ENCODE measurements at regions not wholly inside any gene's neighbourhood (a gene's known extent, or its start where the extent isn't known, plus 50 kb on each side); places are given as distances from the start of the nearest gene placed in this dataset.

DNA sequence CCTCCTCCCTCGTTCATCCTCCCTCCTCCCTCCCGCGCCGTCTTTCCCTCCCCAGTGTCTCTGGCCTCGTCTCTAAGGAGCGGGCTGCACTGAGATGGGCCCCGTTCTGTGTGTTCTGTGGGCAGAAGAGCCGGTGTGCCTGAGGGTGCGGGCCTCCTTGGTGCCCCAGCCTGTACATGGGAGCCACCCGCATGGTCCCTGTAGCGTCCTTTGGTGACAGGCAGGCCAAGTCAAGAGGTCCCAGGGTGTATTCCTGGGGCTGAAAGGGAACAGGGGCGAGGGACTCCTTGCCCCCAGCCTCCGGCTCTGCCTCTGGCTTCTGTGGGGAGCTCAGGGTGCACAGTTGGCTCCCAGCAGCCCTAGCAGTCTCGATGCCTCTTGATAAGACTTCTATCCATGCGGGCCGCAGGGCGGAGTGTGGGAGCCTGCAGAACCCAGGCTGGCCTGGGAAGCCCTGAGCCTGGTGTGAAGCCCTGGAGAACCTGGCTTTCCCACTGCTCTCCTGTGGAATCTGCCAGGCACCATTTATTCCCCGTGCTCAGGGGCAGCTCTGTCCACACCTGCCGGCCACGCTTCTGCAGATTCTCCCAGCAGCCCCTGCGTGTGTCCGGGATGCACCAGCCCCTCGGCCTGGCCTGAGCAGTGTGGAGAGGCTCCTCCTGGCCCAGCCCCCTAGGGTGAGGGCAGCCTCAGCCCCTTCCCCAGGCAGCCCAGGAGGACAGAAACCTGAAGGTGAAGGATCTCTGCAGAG, 181.3 kb downstream of the KIF26A start:
- DNase-seq (ENCODE audit: low read depth): no peak

DNA sequence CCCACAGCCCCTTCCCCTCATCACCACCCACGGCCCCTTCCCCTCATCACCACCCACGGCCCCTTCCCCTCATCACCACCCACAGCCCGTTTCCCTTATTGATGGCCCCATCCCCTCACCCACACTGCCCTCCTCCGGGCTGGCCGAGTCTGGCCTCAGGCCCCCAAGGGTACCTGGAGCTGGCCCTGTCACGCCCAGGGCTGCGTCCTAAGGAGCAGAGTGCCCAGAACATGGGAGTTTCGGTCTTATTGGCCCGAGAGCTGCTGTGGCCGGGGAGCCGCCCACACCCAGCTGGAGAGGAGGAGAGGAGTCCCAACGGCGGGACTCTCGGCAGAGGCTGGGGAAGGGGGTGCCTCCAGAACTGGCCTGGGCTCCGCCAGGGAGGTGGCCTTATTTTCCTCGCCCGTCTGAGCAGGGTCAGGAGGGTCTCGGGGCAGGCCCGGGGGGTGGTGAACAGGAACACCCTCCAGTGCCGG, 182.3 kb downstream of the KIF26A start:
- no peak for DNase-seq (ENCODE audit: low read depth)

DNA sequence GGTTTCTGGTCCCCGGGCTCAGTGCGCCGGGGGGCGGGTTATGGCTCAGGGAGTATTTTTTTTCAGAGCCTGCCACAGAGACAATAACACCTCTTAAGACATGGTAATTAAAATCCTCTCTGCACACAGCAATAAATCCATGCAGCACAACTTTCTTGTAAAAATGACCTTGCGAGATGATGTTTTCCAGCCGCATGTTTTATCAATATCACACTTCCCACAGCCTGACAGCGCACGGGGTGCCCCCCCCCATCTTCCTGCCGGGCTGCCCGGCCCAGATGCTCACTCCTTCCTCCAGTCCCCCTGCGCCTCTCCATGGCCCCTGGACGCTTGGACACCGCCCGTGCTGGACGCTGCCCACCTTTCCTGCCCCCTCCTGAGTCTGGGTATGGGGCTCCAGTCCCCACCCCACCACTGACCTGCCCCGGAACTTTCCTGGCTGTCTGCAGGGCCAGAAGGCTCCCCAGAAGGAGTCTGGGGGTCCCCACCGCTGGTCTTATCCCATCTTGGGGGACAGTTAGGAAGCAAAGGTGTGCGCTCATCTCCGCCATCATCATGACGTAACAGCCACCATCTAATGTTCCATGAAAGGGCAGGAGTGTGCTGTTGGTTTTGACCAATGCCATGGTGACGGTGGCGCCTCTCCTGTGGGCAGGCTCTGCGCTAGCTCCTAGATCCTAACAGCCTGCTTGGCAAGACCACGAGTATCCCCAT, 182.9 kb downstream of the KIF26A start:
- no peak for DNase-seq (ENCODE audit: low read depth)

DNA sequence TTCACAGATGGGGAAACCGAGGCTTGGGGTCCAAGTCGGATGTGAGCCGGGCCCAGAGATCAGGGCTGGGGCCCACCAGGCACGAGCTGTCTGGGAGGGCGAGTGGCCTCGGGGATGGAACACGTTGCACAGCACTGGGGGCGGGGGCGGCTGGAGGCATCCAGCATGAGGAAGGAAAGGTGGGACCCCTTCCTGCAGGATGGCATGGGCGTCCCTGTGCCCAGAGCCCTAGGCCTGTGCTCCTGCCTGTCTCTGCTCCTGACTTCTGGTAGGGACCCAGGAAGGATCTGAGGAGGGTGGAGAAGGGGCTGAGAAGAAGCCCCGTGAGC, 183.4 kb downstream of the KIF26A start:
- no peak for DNase-seq (ENCODE audit: low read depth)

GRCh38 chr14:104322531-104323366, 184.4 kb downstream of the KIF26A start:
- no peak for DNase-seq (ENCODE audit: low read depth)

DNA sequence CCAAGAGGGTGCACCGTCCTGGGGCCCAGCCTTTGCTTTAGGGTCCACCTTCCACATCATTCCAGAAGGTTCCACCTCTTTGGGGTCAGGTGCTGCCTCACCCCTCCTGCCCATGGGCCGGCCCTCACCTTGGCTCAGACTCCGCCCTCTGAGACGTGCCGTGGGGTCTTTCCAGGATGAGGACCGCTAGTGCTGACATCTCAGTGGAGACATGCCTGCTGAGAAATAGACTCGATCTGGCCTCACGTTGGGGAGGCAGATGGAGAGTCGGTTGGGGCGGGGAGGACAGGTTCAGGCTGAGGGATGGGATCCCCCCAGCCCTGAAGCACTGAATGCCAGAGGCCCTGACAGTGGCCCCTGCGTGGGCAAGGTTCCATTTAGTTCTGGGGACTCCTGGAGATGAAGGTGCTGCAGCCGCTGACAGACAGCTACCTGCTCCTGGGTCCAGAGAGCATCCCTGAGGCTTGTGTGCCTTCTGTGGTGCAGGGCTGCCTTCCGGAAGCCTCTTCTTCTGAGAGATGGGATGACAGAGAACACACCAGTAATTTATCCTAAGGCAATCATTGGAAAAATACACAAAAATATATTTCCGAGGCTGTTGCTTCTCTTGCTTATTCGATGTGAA, 185.3 kb downstream of the KIF26A start:
- DNase-seq (ENCODE audit: low read depth): no peak

DNA sequence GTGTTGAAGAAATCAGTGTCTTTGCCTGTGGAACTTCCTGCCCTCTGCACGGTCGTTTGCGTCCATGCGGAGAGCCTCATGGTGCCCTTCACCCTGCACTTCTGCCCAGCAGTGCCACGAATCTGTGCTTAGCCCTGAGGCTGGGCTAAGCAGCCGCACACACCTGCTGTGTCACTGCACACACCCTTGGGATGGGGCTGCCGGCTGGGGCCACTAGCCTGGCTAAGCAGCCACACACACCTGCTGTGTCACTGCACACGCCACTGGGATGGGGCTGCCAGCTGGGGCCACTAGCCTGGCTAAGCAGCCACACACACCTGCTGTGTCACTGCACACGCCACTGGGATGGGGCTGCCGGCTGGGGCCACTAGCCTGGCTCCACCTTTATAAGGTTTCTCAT, 188.5 kb downstream of the KIF26A start:
- no peak for DNase-seq (ENCODE audit: low read depth)

DNA sequence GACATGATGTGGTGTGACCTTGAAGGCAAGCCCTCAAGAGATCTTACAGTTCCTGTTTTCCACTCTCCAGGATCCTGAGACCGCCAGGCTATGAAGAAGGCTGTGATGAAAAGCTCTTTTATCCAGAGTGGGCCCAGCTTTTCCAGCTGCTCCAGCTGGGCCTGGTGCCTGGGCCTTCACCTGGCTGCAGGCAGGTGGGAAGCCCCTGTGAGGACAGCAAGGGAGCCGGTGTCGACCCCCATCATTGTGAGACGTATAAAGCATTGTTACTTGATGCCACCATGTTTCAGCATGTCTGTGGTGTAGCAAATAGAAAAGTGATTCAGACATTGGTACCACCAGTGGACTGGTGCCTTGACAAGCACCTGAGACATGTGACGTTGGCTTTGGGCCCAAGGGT, 190.2 kb downstream of the KIF26A start:
- DNase-seq (ENCODE audit: low read depth): no peak

- no peak for DNase-seq (ENCODE audit: low read depth)
Measured at GRCh38 chr14:104329793-104330192, 191.4 kb downstream of the KIF26A start.

- DNase-seq (ENCODE audit: low read depth): no peak
Measured at GRCh38 chr14:104331871-104332605, 193.7 kb downstream of the KIF26A start.

- DNase-seq (ENCODE audit: low read depth): no peak
Measured at GRCh38 chr14:104332634-104333270, 194.4 kb downstream of the KIF26A start.

GRCh38 chr14:104333646-104334423, 195.4 kb downstream of the KIF26A start:
- DNase-seq (ENCODE audit: low read depth): no peak

DNA sequence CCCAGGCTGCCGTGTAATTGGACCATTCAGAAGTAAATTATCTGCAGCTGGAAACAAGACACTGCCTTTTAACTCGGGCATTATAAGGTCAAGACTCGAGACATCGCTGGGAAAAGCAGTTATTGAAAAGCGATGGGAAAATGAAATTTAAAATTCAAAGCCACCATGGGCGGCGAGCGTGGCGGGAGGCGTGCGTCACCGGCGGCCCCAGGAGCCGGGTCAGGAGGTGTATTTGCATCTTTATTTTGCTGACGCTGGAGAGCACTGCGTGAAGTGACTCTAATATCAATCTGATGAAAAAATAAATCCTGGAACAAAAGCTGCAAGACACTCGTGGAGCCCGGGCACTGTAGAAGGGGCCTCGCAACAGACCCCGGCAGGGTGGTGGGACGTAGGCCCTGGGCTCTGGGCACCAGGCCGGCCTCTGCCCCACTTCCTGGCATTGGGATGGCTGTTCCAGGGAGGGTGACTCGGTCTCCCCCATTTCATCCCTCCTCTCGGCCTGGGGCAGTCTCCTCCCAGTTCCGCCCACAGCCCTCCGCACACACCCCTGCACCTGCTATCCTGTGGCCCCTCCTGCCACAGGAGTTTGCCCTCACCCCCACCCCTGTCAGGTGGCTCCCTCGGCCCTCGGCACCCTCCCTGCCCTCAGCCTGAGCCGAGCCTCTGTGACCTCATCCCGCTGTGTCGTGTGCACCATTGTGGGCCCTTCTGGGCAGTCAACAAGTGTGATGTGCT, 196.2 kb downstream of the KIF26A start:
- no peak for DNase-seq (ENCODE audit: low read depth)

- DNase-seq (ENCODE audit: low read depth): no peak
Measured at GRCh38 chr14:104335176-104335575, 196.8 kb downstream of the KIF26A start.

DNA sequence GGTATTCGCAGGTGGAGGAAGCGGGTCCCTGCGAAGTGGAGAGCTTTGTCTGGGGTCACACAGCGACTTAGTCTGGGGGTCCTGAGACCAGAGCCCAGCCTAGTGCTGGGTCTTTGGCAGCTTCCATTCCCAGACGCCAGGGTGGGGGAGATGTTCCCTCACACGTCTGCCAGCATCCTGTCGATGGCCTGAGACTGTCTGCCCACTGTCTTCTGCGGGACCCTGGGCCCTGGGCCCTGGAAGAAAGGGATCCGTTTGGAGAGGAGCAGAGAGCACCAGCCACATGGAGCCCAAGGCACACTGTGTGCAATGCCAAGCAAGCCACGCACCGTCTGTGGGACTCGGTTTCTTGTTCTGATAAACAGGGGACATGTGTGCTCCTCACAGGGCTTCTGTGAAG, 197.2 kb downstream of the KIF26A start:
- no peak for DNase-seq (ENCODE audit: low read depth)

- DNase-seq (ENCODE audit: low read depth): no peak
Measured at GRCh38 chr14:104337351-104337750, 199.0 kb downstream of the KIF26A start.

DNA sequence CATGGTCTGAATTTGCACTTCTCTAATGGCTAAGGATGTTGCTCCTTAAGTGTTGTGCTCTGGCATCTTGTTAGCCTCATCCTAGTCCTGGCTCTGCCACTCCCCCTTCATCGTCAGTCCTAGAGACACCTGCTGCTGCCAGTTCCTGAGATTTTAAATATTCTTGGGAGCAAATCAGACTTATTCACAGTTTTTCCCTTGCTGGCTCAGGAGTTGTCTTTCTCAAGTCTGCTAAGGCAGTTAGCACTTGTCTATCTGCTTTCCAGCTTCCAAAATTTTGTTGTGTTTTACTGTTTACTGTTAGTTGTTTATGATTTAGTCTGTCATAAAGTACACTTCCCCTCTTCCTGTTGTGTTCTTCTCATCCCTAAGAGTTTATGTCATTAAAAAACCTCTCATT, 201.0 kb downstream of the KIF26A start:
- no peak for DNase-seq (ENCODE audit: low read depth)

DNA sequence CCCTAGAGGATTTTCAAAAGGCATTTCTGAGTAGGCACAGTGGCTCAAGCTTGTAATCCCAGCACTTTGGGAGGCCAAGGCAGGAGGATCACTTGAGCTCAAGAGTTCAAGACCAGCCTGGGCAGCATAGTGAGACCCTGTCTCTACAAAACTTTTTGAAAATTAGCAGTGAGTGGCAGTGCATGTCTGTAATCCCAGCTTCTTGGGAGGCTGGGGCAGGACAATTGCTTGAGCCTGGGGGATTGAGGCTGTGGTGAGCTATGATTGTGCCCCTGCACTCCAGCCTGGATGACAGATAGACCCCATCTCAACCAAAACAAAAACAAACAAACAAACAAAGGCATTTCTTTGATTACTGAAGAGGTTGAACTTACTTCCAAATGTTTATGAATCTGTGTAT, 201.4 kb downstream of the KIF26A start:
- DNase-seq (ENCODE audit: low read depth): no peak

All from Daoy (cell line).